ENCODE measurements at regions not wholly inside any gene's neighbourhood (a gene's known extent, or its start where the extent isn't known, plus 50 kb on each side); places are given as distances from the start of the nearest gene placed in this dataset.

DNA sequence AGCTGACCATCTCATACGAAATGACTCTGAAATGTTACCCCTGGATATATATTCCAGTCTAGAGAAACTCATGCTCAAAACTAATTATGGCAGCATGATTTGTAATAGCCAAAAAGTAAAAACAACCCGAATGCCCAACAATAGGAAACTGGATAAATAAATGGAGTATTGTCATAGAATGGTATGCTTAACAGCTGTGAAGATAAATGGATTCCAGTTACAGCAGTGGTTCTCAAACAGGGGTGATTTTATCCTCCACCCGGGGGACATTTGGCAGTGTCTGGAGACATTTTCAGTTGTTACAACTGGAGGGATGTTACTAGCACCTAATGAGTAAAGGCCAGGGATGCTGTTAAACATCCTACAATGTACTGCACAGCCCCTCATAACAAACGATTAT is 52.3 kb upstream of the PIAS1 start:
- no peak for TF ChIP-seq CTCF (IDR thresholded peaks at IDR 0.05; ENCODE audit: low read depth, low read length, poor library complexity, severe bottlenecking)
- TF ChIP-seq EZH2phosphoT487 (IDR thresholded peaks at IDR 0.05; ENCODE audit: borderline replicate concordance, low read length): no peak
